C4-2B (cell line): ENCODE measurements at regions not wholly inside any gene's neighbourhood (a gene's known extent, or its start where the extent isn't known, plus 50 kb on each side); places are given as distances from the start of the nearest gene placed in this dataset.

Experiments
- H3K27ac ChIP-seq: fragments of 450-650 bp; 2 replicates; pipeline ENCODE4 v1.5.1; 2017
- ZFX ChIP-seq: fragments of 450-650 bp; IDR thresholded peaks from 2 replicates; pipeline ENCODE4 v1.6.1; 2017
- TF ChIP-seq, protein P1 (sequence below): fragments of 450-650 bp; conservative IDR thresholded peaks from 2 replicates; pipeline ENCODE4 v1.5.1; 2017; ENCODE audit warnings: mild to moderate bottlenecking

DNA sequence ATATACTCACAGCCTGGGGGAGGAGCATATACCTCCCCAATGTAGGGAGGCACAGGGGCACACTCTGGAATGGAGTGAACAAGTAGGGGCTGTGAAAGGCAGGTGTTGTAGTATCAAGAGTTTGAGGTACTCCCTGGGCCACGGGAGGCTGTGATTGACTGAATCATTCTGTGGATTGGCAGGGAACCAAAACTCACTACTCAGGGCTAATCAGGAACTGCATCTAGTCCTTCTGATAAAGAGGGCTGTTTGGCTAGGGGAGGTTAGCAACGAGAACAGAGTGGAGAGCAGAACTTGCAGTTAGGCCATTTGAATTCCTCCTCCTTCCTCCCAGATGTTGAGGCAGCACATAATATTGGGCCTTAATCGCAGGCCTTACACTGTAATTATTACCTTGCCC is 369.2 kb upstream of the MPDZ start:
- no peak overlapping the region; the same call in 1 of the 2 replicates for H3K27ac ChIP-seq
- TF ChIP-seq, protein P1, sequence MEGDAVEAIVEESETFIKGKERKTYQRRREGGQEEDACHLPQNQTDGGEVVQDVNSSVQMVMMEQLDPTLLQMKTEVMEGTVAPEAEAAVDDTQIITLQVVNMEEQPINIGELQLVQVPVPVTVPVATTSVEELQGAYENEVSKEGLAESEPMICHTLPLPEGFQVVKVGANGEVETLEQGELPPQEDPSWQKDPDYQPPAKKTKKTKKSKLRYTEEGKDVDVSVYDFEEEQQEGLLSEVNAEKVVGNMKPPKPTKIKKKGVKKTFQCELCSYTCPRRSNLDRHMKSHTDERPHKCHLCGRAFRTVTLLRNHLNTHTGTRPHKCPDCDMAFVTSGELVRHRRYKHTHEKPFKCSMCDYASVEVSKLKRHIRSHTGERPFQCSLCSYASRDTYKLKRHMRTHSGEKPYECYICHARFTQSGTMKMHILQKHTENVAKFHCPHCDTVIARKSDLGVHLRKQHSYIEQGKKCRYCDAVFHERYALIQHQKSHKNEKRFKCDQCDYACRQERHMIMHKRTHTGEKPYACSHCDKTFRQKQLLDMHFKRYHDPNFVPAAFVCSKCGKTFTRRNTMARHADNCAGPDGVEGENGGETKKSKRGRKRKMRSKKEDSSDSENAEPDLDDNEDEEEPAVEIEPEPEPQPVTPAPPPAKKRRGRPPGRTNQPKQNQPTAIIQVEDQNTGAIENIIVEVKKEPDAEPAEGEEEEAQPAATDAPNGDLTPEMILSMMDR: no peak
- TF ChIP-seq ZFX: no peak

DNA sequence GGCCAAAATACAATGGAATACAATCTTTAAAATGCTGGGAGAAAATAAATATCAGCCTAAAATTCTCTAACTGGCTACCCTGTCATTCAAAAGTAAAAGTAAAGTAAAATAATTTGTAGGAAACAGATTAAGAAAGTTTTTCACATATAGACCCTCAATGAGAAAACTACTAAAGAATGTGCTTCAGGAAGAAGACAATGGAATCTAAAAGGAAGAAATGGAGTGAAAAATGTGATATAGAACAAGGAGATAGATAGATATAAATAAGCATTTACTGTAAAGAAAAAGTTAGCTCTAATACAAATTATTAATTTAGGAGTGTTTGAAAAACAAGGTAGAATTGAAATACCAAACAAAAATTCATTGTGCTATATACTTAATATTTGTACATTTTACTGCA is 368.6 kb upstream of the MPDZ start:
- no peak overlapping the region for H3K27ac ChIP-seq
- TF ChIP-seq ZFX: no peak
- TF ChIP-seq, protein P1: no peak

DNA sequence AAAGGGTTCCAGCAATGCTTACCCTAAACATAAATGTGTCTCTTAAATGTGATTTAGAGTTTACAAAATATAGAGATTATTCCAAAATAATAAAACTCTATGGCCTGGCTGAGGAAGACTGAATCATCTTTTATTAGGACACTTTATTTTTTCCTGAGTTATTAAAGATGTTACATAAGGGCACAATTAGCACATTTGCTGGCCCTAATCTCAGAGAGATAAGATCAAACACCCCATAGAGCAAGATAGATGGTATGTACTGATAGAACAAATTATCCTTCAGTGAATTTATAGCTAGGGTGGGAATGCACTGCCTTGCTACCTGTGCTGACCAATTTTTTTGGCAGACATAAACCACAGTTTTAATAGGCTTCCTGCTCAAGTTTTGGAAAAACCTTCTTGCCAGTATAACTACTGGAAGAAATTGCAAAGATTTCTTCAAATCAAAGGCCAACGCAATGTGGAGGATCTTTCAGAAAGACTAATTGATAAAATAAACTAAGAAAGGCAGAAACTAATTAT is 367.1 kb upstream of the MPDZ start:
- TF ChIP-seq ZFX: no peak
- TF ChIP-seq, protein P1: no peak
- H3K27ac ChIP-seq: no peak overlapping the region

DNA sequence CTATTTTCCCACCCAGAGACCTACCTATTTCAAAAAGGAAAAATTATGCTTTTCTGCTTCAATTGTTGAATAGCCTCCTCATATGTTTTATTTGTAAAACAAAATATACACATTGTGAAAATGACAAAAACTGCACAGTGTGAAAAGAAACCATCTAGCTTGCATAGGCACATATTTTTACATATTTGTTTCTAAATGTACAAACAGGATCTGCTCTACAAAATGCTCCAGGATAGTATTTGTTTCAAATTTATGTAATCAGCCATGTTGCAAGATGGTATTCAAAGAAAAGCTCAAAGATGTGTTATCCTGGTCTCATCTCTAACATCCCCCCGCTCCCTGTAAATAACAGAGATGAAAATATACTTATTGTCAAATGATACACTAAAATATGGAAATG is 366.1 kb upstream of the MPDZ start:
- TF ChIP-seq ZFX: no peak
- no peak overlapping the region for H3K27ac ChIP-seq

DNA sequence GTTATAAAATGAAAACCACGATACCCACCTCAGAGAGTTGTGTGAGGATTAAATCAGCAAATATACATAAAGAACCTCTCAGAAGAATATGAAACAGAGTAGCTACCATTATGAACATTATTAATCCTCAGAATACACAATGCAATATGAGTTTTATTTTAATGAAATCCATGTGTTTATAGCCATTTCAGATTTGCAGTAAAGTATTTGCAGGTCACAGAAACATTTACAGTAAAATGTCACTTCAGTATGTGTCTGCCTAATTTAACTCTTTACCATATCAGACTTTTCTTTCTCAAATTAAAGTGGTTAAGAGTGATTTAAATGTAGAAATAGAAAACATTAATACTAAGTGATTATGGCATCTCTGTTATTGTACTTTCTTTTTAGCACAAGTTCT is 365.2 kb upstream of the MPDZ start:
- TF ChIP-seq, protein P1: no peak
- no peak for TF ChIP-seq ZFX

DNA sequence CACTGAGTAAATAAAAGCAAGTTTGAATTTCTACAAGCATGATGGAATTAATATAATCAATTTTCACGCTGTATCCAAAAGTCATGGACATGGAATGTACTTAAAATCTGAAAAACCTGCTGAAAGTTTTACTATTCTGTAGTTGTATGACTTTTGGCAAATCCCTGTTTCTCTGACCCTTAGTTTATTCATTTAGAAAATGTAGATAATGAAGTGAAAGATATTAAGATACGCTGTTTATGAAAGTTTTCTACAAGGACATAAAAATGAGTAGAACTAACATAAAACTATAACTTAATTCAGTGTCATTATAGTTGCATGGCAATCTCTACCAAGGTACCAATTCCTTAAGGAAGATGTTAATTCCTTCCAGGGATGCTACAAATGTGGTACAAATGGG is 363.2 kb upstream of the MPDZ start:
- no peak overlapping the region for H3K27ac ChIP-seq
- TF ChIP-seq ZFX: no peak
- TF ChIP-seq, protein P1: no peak

More for the DNA sequence above, 365.2 kb upstream of the MPDZ start:
- H3K27ac ChIP-seq: no peak overlapping the region

DNA sequence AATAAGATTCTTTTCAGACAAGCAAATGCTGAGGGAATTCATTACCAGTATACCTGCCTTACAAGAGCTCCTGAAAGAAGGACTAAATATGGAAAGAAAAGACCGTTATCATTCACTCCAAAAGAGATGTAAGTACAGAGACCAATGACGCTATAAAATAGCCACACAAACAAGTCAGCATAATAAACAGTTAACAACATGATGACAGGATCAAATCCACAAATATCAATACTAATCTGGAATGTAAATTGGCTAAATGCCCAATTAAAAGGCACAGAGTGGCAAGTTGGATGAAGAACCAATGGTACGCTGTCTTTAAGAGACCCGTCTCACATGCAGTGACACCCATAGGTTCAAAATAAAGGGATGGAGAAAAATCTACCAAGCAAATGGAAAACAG is 349.6 kb upstream of the MPDZ start:
- TF ChIP-seq, protein P1: no peak
- no peak for TF ChIP-seq ZFX
- H3K27ac ChIP-seq: no peak overlapping the region

DNA sequence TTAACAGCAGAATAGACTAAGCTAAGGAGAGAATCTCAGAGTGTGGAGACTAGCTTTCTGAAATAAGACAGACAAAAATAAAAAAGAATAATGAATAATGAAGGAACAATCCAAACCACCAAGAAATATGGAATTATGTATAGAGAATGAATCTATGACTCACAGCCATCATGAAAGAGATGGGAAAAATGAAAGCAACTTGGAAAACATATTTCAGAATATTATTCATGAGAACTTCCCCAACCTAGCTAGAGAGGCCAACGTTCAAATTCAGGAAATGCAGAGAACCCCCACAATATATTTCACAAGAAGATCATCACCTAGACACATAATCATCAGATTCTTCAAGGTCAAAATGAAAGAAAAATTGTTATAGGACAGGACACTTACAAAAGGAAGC is 349.0 kb upstream of the MPDZ start:
- no peak overlapping the region for H3K27ac ChIP-seq
- TF ChIP-seq, protein P1: no peak
- no peak for TF ChIP-seq ZFX
